Keratinocyte (primary cell): ENCODE measurements at regions not wholly inside any gene's neighbourhood (a gene's known extent, or its start where the extent isn't known, plus 50 kb on each side); places are given as distances from the start of the nearest gene placed in this dataset.

Source experiments
- EZH2 ChIP-seq: IDR thresholded peaks from one replicate; pipeline ENCODE4 v1.6.1; 2012; ENCODE audit warnings: inconsistent platforms, mild to moderate bottlenecking, low read length, moderate library complexity
- TF ChIP-seq, protein P1 (sequence below), 3 experiments: IDR thresholded peaks in 1 of 3; conservative IDR thresholded peaks in 1 of 3; optimal IDR thresholded peaks in 1 of 3; 2 replicates in 2 of 3; 3 replicates in 1 of 3; pipeline versions ENCODE3 to v1.5.1; 2011; ENCODE audit warnings: low read length in 3 of 3, mild to moderate bottlenecking in 3 of 3, moderate library complexity in 2 of 3, control low read depth in 1 of 3, inconsistent platforms in 1 of 3; ENCODE audit not compliant: insufficient read depth in 2 of 3; ENCODE audit errors: extremely low read depth in 1 of 3

GRCh38 chr6:18976966-18977365, 589.8 kb downstream of the RNF144B start:
- TF ChIP-seq, protein P1, sequence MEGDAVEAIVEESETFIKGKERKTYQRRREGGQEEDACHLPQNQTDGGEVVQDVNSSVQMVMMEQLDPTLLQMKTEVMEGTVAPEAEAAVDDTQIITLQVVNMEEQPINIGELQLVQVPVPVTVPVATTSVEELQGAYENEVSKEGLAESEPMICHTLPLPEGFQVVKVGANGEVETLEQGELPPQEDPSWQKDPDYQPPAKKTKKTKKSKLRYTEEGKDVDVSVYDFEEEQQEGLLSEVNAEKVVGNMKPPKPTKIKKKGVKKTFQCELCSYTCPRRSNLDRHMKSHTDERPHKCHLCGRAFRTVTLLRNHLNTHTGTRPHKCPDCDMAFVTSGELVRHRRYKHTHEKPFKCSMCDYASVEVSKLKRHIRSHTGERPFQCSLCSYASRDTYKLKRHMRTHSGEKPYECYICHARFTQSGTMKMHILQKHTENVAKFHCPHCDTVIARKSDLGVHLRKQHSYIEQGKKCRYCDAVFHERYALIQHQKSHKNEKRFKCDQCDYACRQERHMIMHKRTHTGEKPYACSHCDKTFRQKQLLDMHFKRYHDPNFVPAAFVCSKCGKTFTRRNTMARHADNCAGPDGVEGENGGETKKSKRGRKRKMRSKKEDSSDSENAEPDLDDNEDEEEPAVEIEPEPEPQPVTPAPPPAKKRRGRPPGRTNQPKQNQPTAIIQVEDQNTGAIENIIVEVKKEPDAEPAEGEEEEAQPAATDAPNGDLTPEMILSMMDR (optimal IDR thresholded peaks at IDR 0.05 in 1 of 3, IDR thresholded peaks at IDR 0.05 in 1 of 3, conservative IDR thresholded peaks at IDR 0.05 in 1 of 3; ENCODE audit: extremely low read depth in 1 of 3, insufficient read depth in 2 of 3, low read length in 3 of 3) = no peak
- TF ChIP-seq EZH2 = no peak
